ENCODE measurements at regions not wholly inside any gene's neighbourhood (a gene's known extent, or its start where the extent isn't known, plus 50 kb on each side); places are given as distances from the start of the nearest gene placed in this dataset.
"Not testable (repeated sequence)": the region's sequence is repeated elsewhere in the genome, so short reads cannot be mapped to it uniquely, and the experiment has no call there.

- no peak for DNase-seq (ENCODE audit: extremely low read depth, low read depth)
Observed at GRCh38 chr11:90423378-90423777, 200.5 kb upstream of the CHORDC1 start.

GRCh38 chr11:90422787-90423186, 199.9 kb upstream of the CHORDC1 start:
- not testable (repeated sequence) for DNase-seq (ENCODE audit: extremely low read depth, low read depth)

GRCh38 chr11:90414221-90414620, 191.4 kb upstream of the CHORDC1 start:
- DNase-seq (ENCODE audit: extremely low read depth, low read depth): no peak

- DNase-seq (ENCODE audit: extremely low read depth, low read depth): no peak
Observed at GRCh38 chr11:90407350-90407749, 184.5 kb upstream of the CHORDC1 start.

- DNase-seq (ENCODE audit: extremely low read depth, low read depth): no peak
Observed at GRCh38 chr11:90392692-90393091, 169.8 kb upstream of the CHORDC1 start.

- DNase-seq (ENCODE audit: extremely low read depth, low read depth): no peak
Observed at GRCh38 chr11:90391756-90392155, 168.9 kb upstream of the CHORDC1 start.

GRCh38 chr11:90380206-90380605, 157.4 kb upstream of the CHORDC1 start:
- DNase-seq (ENCODE audit: extremely low read depth, low read depth): no peak

- no peak for DNase-seq (ENCODE audit: extremely low read depth, low read depth)
Observed at GRCh38 chr11:90373971-90374370, 151.1 kb upstream of the CHORDC1 start.

- DNase-seq (ENCODE audit: extremely low read depth, low read depth): no peak
Observed at GRCh38 chr11:90364527-90364926, 141.7 kb upstream of the CHORDC1 start.

GRCh38 chr11:90363739-90364138, 140.9 kb upstream of the CHORDC1 start:
- DNase-seq (ENCODE audit: extremely low read depth, low read depth): no peak

- no peak for DNase-seq (ENCODE audit: extremely low read depth, low read depth)
Observed at GRCh38 chr11:90355200-90355599, 132.4 kb upstream of the CHORDC1 start.

GRCh38 chr11:90349731-90350130, 126.9 kb upstream of the CHORDC1 start:
- DNase-seq (ENCODE audit: extremely low read depth, low read depth): no peak

GRCh38 chr11:90344546-90344945, 121.7 kb upstream of the CHORDC1 start:
- DNase-seq (ENCODE audit: extremely low read depth, low read depth): no peak

GRCh38 chr11:90343673-90344072, 120.8 kb upstream of the CHORDC1 start:
- no peak for DNase-seq (ENCODE audit: extremely low read depth, low read depth)

- no peak for DNase-seq (ENCODE audit: extremely low read depth, low read depth)
Observed at GRCh38 chr11:90341986-90342385, 119.1 kb upstream of the CHORDC1 start.

GRCh38 chr11:90332415-90332814, 109.6 kb upstream of the CHORDC1 start:
- no peak for DNase-seq (ENCODE audit: extremely low read depth, low read depth)

- DNase-seq (ENCODE audit: extremely low read depth, low read depth): no peak
Observed at GRCh38 chr11:90330632-90331031, 107.8 kb upstream of the CHORDC1 start.

GRCh38 chr11:90329043-90329442, 106.2 kb upstream of the CHORDC1 start:
- DNase-seq (ENCODE audit: extremely low read depth, low read depth): no peak

GRCh38 chr11:90326647-90327046, 103.8 kb upstream of the CHORDC1 start:
- DNase-seq (ENCODE audit: extremely low read depth, low read depth): no peak

GRCh38 chr11:90323289-90323688, 100.4 kb upstream of the CHORDC1 start:
- DNase-seq (ENCODE audit: extremely low read depth, low read depth): no peak

- no peak for DNase-seq (ENCODE audit: extremely low read depth, low read depth)
Observed at GRCh38 chr11:90321018-90321417, 98.2 kb upstream of the CHORDC1 start.

GRCh38 chr11:90318651-90319050, 95.8 kb upstream of the CHORDC1 start:
- no peak for DNase-seq (ENCODE audit: extremely low read depth, low read depth)

GRCh38 chr11:90310210-90310609, 87.4 kb upstream of the CHORDC1 start:
- DNase-seq (ENCODE audit: extremely low read depth, low read depth): no peak

- DNase-seq (ENCODE audit: extremely low read depth, low read depth): no peak
Observed at GRCh38 chr11:90309693-90310092, 86.8 kb upstream of the CHORDC1 start.

All from NCI-H460 (cell line).